Ureter (tissue), 1 donor: ENCODE measurements at regions not wholly inside any gene's neighbourhood (a gene's known extent, or its start where the extent isn't known, plus 50 kb on each side); places are given as distances from the start of the nearest gene placed in this dataset.
"Not testable (repeated sequence)": the region's sequence is repeated elsewhere in the genome, so short reads cannot be mapped to it uniquely, and the experiment has no call there.

Source experiments
- DNase-seq: peaks from one replicate; pipeline ENCODE4 v3.0.0-alpha.2; 2020; ENCODE audit warnings: low spot score
- donor health status: DM: yes; HTN: yes; CAD: no.

GRCh38 chr1:149700220-149700619, 82.3 kb upstream of the FCGR1A start:
- DNase-seq, result not testable (repeated sequence)

DNA sequence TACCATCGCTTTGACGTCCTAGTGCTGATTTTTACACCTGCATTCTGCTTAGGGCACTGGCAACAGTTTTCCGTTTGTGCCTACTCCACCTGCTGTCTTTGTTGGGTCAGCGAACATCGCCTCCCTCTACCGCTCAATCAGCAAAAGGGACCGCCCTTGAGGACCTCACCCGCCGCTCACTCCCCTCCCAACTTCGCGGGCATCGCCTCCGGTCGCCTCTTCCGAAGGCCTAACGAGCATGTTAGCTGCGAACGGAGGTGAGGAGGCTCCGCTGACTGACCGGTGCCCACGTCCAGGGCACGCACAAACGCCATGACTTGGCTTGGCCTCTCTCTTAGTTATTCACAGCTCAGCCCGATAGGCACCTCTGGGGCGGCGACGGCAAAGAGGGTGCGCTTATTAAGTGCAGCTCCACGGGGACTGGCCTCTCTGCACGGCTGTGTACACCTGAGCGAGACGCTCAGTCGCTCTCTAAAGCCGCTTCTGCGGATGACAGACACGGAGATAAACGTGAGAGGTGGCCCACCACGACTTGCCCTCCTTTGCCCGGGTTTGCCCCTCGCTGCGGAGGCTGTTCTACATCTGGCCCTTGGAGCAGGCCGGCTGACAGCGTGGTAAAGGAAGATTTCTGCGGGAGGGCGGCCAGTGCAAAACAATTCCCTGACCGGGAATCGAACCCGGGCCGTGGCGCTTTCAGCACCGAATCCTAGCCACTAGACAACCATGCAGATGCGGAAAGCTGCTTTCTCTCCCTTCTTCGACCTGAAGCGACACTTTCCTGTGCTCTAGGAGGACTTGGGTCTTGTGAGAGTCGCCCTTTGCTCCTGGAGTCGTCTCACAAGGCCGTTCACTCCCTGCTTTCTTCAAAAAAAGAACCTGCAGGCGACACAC, 81.6 kb upstream of the FCGR1A start:
- DNase-seq, result not testable (repeated sequence)

- DNase-seq, result peak; percentile 80
Measured at GRCh38 chr1:149708192-149708853, 74.2 kb upstream of the FCGR1A start.

DNA sequence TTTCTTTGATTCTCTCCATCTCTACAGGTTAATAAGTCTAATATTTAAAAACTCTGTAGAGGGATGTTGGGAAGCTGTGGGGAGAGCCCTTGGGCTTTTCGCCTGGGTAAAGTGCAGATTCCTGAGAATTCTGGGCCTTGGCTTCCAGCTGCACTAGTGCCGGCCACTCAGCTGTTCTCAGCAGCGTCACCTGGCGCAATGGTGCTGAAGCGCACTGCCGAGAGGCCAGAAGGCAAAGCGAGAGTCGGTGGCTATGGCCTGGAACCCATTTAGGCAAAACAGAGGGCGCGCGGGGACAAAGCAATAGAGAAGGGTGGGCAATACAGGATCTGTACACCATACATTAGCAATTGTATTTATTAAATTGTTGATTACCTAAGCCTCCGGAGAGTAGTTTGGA, 70.8 kb upstream of the FCGR1A start:
- not testable (repeated sequence) for DNase-seq

DNA sequence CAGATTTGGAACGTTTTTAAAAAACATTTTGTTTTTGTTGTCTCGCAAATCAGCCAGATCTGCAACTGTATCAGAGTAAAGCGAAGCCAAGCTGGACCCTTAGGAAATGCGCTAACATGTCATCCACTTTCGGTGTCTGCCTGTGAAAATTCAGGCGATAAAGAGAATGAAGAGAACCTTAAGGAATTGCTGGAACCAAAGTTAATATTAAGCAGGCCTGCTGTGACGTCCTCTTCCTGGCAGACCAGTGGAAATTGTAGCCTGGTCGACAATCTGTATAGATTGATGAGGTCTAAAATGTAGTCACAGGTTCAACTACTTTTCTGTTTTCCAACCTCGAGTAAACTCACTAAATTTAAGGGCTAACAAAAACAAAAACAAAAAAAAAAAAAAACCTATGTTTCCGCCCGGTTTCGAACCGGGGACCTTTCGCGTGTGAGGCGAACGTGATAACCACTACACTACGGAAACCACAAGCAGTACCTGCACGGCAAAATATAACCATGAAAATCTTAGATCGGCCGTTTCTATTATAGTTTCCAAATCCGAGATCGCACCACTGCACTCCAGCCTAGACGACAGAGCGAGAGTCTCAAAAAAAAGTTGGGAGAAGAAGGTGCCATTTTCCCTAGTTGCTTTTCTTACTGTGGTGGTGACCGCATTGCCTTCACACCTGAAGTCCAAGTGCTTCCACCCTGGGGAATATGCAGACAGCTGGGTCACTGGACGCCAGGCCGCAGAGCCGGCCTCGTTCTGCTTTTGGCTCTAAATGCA, 70.2 kb upstream of the FCGR1A start:
- DNase-seq, result peak; percentile 71

DNA sequence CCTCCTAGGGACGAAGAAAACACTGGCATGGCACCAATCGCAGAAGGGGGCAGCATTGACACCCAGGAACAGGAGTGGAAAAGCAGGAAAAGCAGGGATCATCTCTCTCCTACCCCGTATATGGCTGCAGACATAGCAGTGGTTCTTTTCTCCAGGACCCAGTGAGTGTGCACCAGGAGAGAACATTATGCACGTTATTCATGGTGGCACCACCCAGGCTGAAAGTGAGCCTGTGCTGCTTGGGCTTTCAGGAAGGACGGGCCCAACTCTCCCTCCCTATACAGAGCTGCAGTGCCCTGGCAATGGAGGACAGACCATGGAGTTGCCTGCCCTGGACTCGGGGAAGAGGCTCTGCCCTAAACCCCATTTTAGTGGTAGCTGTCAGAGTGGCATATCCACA, 69.0 kb upstream of the FCGR1A start:
- not testable (repeated sequence) for DNase-seq

DNA sequence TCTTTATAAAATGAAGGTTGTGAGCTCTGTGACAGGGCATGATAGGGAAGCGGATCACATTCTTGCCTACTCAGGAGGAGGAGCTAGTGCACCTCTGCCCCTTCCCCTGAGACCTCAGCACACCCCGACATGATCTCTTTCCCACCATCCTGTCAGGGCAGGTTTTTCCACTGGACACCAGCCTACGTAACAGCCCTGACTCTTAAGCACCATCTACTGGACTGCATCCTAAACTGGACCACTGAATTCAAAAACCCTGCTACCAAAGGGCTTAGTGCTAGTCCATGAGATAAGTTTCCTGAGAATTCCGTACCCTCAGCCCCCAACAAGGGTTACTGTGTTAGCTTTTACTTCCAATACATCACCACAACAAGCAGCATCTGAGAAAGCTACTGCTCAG, 68.5 kb upstream of the FCGR1A start:
- DNase-seq, result not testable (repeated sequence)

DNA sequence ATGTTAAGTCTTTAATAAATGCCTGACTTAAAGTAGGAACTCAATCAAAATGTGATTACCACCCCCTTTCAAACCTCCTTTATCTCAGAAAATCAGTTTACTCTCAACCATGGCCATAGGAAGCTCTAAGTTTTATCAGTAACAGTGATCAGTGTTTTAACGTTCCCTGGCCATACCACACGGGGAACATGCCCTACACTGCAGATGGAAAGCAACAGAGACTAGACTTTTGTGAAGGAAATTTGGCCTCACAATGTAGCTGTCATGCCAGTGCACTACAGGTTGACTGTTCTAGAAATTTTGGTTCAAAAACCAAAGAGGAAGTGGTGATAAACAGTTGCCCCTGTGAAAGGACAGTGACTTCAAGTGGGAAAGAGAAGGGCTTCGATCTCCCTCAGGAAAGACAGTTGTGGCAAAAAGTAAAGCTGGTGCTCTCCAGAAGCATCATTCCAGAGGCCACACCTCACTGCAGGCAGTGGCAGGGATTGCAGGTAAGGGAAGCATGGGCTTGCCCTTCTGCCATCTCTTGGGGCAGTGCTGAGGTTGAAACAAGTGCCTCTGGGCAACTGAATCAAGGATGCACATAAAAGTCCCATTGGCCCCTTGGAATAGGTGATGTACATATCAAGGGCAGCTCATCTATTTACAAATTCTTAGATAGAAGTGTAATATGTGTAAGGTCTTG, 57.7 kb upstream of the FCGR1A start:
- DNase-seq, result not testable (repeated sequence)

DNA sequence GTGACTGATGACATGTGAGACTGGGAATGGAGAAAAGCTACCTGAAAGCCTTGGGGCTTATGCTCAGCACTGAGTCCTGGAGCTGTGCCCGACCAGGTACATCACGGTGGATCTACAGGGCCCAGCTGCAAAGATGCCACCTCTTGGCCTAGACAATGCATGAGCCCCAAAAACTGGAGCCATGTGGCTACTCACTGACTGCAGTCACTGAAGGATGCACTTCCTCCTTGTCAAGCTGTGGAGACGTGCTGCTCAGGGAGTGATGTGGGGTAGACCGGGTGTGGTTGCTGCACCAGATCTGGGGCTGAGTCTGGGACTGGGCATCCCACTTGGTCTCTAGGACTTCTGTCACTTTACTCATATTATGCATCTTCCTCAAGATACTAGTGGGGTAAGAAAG, 55.8 kb upstream of the FCGR1A start:
- DNase-seq, result not testable (repeated sequence)

- DNase-seq, result not testable (repeated sequence)
Measured at GRCh38 chr1:149728598-149728997, 53.9 kb upstream of the FCGR1A start.
